ENCODE measurements at regions not wholly inside any gene's neighbourhood (a gene's known extent, or its start where the extent isn't known, plus 50 kb on each side); places are given as distances from the start of the nearest gene placed in this dataset.
"Not testable (repeated sequence)": the region's sequence is repeated elsewhere in the genome, so short reads cannot be mapped to it uniquely, and the experiment has no call there.

DNA sequence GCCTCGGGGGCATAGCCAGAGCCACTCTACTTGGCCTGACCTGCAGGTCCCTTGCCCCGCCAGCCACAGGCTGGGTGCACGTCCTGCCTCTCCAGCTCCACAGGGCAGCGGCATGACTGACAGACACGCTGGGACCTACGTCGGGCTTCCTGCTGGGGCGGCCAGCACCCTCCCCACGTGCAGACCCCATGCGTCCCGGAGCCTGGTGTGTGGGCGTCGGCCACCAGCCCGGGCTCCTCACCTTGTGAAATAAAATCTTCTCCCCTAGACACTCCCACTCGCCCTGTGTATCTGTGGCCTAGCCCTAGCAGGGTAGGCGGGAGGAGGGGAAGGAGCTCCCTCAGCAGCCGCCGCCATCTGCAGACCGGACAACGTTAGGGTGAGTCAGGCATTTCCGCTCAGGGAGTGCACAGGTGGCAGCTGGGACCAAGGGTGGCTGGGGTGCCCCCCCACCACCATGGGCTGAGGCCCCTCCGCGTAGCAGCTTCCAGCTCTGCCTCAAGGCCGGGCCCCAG lies 119.5 kb downstream of the IGLL1 start:
- DNase-seq (ENCODE audit: low spot score), result not testable (repeated sequence)

DNA sequence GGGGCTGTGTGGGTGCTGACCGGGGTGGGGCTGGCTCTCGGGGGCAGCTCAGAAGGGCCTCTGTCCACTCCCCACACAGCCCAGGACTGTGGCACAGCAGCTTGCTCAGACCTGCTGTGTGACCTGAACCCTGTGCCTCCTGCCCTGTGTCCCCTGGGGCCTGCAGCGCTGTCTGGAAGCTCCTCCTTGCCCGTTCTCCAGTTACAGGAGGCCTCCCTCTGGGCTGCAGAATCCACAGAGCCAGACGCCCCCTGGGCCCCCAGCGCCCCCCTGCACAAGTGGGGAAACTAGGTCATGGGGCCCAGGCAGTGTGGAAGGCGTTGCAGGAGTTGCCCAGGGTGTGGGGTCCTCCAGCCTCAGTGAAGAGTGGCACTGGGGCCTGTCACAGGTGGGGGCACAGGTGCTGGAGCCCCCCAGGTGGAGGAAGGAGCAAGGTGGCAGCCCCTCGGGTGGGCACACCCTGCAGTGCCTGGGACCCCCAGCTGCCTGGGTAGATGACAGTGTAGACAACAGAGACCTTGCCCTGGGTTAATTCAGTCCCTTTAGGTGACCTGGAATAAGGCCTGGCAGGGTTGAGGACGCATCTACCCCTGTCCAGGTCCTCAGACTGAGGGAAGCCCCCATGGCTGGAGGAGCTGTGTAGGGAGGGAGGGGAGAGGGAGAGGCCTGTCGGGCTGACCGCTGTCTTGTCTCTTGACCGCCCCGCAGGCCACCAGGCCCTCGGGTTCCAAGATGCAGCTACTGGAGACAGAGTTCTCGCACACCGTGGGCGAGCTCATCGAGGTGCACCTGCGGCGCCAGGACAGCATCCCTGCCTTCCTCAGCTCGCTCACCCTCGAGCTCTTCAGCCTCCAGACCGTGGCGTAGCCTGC lies 120.2 kb downstream of the IGLL1 start:
- not testable (repeated sequence) for DNase-seq (ENCODE audit: low spot score)

DNA sequence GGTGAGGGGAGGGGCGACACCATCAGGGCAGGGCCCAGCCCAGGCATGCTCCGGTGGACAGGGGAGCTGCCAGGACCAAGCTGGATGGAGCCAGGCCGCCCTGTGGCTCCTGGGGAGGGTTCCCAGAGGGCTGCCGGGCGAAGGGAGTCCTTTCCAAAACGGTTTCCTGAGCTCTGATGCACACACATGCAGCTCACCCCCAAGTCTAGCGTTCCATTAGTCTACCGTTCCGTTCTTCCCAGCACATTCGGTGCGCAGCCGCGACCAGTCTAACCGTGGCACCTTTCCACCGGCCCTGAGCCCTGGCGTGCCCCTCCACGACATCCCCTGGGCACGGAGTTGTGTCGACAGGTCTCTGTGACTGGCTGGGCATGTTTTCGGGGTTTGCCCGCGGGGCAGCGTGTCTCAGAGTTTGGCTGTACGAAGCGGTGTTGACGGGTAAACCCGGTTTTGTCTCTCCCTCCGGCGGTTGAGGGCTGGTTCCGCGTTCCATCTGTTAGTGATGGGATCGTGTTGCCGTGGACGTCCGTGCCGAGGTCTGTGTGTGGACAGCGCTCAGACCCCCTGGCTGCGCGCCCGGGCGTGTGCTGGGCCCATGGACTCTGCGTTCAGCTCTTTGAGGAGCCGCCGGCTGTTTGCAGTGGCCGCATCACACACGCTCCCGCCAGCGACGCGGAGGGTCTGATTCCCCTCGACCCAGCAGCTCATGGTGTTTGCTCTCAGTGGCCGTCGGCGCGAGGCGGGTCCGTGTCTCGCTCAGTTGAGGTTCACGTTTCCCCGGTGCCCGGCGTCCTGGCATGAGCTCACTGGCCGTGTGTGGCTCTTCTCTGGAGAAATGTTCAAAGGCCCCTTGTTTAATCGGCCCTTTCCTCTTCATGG lies 121.2 kb downstream of the IGLL1 start:
- no peak for DNase-seq (ENCODE audit: low spot score)

DNA sequence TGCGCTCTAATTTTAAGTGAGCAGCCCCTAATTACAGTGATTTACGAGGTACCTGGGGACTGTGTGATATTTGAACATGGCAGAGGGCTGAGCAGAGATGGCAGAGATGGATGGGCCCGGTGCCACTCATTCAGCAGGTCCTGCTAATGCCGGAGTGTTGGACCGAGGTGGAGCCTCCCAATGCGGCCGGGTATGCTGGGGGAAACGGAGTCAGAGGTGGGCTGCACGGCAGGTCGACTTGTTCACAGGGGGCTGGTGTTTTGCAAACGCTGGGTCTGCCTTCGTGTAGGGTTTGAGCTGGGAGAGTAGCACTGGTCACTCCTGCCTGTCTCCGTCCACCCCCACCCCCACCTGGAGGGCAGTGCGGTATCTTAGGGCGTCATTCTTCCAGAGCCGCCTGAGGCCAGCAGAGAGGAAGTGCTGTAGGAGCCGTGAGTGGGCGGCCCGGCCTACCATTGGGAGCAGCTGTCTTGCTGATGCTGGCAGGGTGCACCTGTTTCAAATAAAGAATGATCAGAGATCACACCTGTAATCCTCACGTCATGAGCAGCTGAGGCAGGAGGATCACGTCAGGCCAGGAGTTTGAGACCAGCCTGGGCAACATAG lies 122.6 kb downstream of the IGLL1 start:
- no peak for DNase-seq (ENCODE audit: low spot score)

DNA sequence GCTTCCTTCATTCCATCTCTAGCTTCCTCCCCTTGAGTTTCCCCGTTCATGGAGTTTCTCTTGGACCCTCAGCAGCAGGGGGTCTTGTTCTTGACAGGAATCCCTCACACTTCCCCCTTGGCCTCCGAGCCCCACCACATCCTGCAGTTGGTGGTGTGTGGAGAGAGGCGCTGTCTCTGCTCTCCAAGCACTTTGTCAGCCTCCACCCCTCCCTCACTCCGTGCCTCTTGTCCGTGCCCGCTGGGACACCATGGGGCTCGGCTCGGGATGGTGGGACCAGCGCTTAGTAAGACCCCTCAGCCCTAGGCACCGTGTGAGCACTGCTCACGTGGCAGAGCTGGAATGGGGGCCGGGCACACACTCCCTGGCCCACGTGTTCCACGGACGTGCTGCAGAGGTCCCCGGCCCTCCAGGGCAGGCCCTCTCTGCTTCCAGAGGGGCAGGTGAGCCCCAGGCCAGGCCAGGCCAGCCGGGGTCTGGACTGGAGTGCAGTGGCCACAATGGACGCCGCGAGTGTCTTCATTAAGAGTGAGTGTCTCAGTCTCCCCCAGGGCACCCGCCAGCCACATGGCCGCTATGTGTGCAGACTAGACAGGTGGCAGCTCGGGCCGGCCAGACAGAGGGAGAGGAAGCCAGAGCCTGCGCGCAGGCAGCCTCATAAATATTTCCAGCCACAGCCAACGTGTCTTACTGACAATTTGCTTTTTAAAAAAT lies 123.3 kb downstream of the IGLL1 start:
- not testable (repeated sequence) for DNase-seq (ENCODE audit: low spot score)

DNA sequence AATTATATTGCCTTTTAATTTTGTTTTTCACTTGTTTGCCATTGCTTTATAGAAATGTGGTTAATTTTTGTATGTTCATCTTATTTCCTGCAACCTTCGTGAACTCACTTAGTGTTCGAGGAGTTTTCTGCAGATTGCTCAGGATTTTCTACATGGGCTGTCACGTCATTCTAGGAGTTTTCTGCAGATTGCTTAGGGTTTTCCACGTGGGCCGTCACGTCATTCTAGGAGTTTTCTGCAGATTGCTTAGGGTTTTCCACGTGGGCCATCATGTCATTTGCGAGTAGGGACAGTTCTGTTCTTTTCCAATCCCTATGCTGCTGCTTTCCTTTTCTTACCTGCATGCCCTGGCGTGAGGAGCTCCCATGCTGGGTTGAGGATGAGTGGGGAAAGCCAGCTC lies 125.7 kb downstream of the IGLL1 start:
- DNase-seq (ENCODE audit: low spot score), result not testable (repeated sequence)

DNA sequence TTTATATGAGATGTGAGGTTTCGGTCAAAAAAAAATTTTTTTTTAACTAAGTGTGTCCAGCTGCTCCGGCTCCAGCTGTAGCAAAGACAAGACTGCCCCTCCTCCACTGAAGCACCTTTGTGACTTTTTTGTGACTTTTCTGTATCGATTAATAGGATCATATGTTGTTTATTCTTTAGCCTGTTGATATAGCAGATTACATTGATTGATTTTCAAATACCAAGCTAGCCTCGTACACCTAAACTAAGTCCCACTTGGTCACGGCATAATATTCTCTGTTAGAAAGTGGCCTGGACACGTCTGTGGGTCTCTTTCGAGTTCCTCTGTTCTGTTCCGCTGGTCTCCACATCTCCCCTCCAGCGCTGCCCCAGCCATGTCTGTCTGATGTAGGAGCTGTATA lies 126.8 kb downstream of the IGLL1 start:
- no peak for DNase-seq (ENCODE audit: low spot score)

DNA sequence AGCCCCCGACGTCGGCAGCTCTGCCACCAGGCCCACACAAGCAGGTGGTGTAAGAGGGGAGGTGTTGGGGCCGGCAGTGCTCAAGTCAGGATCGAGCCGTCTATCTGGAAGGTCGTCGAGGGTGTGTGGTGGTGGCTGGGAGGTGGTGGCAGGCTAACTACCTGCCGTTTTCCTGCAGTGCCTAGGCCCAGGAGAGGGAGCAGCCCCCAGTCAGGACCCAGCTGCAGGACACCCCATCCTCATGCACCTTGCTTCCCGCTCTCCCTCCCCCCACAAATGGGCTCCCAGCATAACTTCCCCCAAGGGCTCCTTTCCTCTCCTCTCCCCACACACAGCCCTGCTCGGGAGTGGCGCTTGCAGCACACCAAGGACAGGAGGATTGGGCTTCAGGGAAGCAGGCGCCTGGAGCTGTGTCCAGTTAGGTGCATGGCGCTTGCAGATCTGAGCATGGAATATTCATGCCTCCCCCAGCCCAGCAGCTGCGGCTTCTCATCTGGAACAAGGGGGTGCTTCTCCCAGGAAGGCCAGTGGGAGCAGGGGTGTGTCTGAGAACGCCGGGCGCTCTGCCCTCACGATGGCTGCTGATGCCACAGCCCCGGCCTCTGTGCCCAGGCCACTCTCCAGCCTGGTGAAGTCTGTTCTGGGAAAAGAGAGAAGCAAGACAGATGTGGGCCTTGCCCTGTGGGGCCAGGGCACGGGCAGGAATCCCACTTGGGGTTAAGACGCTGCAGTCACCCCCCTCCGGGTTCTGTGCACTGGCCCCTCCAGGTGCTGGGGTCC lies 127.7 kb downstream of the IGLL1 start:
- no peak for DNase-seq (ENCODE audit: low spot score)

DNA sequence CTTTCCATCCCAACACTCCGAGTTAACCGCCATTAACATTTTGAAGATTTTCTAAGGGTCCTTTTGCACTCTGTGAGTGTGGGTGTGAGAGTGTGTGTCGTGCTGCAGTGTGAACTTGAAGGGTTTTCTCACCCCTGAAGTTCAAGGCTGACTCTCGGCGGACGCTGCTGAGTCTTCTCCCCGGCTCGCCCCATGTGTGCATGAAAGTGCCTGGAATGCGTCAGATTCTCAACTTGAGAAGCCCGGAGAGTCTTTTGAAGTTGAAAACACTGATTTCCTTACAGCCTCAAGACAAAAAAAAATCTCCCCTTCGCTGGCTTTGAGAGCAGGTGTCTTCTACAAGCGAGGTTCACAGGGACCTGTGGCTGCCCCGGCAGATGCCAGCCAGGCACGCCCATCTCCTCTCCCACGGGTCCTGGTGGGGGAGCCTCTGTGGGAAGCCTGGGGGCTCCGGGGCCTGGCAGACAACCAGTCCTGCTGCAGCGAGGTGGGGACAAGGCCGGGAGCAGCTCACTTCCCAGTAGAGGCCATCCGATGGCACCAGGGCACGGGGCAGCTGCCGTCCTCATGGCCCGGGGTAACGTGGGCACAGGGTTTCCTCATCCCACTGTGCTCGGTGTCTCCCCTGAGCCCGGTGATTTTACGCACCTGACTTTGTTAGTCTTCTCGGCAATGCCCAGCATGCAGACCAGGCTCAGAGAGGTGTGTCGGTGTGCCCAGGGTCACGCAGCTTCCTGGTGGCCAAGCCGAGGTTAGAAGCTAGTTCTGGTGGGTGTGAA lies 128.4 kb downstream of the IGLL1 start:
- not testable (repeated sequence) for DNase-seq (ENCODE audit: low spot score)

DNA sequence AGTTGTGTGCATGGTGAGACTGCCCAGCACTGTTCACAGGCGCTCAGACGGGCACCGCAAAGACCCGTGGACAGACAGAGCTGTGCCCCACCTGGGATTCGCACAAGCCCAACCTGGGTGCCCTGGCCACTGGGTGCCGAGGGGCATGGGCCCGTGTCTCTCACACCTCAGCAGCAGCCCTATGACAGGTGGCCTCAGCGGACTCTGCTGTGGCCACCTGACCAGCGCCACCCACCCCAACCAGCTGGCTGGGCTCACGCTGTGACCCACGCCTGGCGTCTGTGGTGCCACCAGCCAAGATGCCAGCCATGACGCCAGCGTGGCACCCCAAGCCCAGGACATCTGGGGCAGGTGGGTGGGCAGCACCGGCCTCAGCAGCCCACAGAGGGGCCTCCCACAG lies 129.3 kb downstream of the IGLL1 start:
- not testable (repeated sequence) for DNase-seq (ENCODE audit: low spot score)

DNA sequence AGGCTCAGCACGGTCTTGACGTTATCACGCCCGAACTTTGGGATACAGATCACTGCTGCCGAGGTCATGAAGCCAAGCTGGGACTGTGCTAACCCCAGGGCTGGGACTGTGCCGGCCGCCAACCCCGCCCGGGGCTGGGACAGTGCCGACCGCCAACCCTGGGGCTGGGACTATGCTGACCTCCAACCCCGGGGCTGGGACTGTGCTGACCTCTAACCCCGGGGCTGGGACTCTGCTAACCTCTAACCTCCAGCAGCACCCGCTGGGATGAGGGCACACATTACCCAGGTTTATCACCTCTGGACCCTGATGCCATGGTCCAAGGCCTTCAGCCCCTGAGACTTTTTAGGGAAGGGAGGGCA lies 129.7 kb downstream of the IGLL1 start:
- DNase-seq (ENCODE audit: low spot score), result no peak

DNA sequence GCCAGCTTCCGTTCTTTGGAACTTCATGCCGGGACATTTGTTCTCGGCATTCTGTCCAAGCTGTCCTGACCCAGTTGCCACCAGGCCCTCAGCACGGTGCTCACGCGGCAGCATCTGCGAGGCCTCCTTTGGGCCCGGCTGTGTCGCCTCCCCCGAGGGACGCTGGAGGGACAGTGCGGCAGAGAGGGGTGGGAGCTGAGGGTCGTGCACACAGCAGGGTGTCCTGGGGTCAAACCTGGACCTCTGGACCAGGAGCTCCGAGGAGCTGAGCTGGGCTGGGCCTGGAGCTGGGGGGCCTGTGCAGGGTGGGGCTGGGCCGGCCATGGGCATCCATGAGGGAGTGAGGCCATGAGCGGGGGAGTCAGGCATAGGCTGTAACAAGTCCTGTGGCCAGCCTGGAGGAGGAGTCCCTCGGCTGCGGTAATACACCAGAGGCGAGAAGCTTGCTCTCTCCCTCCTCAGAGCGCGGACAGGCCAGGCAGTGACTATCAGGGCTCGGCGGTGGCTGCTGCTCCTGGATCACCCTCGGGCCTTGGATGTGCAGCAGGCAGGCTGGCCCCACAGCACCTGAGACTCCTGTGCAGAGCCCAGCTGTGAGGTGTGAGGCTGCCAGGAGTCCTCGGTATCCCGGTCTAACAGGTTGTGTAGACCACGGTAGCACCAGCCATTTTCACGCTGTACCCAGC lies 130.2 kb downstream of the IGLL1 start:
- DNase-seq (ENCODE audit: low spot score), result not testable (repeated sequence)

DNA sequence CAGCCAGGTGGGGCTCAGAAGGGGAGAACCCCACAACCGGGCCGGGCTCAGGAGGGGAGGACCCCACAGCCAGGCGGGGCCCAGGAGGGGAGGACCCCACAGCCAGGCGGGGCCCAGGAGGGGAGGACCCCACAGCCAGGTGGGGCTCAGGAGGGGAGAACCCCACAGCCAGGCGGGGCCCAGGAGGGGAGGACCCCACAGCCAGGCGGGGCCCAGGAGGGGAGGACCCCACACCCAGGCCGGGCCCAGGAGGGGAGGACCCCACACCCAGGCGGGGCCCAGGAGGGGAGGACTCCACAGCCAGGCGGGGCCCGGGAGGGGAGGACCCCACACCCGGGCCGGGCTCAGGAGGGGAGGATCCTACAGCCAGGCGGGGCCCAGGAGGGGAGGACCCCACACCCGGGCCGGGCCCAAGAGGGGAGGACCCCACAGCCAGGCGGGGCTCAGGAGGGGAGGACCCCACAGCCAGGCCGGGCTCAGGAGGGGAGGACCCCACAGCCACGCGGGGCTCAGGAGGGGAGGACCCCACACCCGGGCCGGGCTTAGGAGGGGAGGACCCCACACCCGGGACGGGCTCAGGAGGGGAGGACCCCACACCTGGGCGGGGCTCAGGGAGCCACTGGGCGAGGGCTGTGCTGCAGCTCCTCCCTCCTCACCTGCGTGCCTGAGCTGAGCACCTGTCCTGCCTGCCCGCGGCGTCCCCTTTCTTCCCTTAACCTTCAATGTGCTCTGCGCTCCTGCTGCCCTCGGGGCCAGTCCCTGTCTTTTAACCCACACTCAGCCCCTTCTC lies 131.4 kb downstream of the IGLL1 start:
- DNase-seq (ENCODE audit: low spot score), result not testable (repeated sequence)

DNA sequence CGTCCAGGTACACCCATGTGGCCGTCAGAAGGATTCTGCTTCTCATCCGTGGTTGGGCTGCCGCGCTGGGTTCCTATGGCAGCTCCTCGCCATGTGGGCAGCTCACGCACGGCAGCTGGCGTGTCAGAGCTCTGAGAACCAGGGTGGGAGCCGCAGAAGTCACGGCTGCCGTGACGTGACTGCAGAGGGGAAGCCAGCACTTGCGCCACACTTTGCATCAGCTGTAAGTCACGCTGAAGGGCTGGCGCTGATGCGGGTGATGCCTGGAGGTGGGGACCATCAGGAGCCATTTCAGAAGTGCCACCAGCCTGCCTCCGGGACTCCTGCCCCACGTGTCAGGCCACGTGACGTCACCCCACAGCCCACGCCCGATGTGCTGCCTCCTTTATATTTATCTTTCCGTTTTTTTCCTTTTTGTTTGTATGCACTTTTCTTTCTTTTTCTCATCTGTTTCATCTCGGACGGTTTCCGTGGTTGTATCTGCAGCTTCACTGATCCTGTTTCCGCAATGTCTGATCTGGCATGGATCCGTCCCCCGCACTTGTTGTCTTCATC lies 133.2 kb downstream of the IGLL1 start:
- no peak for DNase-seq (ENCODE audit: low spot score)

DNA sequence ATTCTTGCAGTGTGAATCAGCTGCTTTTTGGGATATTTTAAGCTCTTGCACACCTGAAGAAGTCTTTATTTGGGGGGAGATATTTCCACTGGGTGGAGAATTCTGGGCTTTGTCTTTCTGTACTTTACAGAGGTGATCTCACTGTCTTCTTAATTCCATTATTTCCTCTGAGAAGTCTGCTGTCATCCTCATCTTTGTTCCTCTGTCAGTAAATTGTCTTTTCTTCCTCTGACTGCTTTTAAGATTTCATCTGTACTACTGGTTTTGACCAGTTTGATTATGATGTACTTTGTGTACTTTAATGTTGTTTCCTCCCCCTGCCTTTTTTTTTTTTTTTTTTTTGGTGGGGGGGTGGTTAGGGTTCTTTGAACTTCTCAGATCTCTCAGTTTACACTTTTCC lies 133.9 kb downstream of the IGLL1 start:
- DNase-seq (ENCODE audit: low spot score), result not testable (repeated sequence)

DNA sequence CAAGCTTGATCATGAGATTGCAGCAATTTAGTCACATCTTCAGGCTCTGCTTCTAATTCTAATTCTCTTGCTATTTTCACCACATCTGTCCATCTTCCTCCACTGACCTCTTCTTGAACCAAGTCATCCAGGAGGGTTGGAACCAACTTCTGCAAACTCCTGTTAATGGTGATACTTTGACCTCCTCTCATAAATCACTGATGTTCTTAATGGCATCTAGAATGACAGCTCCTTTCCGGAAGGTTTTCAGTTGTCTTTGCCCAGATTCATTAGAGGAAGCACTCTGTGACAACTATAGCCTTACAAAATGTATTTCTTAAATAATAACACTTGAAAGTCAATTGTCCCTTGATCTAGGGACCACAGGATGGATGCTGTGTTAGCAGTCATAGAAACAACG lies 136.2 kb downstream of the IGLL1 start:
- not testable (repeated sequence) for DNase-seq (ENCODE audit: low spot score)

DNA sequence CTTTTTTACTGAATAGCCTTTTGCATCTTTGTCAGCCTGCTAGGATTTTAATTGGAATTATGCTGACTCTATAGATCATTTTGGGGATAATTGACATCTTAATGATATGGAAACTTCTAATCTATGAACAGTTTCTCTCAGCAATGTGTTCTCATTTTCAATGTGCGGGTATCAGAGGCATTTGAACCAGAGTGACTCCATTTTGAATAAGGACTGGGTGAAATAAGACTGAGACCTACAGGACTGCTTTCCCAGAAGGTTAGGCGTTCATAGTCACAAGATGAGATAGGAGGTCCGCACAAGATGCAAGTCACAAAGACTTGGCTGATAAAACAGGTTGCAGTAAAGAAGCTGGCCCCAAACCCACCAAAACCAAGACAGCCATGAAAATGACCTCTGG lies 140.5 kb downstream of the IGLL1 start:
- not testable (repeated sequence) for DNase-seq (ENCODE audit: low spot score)

DNA sequence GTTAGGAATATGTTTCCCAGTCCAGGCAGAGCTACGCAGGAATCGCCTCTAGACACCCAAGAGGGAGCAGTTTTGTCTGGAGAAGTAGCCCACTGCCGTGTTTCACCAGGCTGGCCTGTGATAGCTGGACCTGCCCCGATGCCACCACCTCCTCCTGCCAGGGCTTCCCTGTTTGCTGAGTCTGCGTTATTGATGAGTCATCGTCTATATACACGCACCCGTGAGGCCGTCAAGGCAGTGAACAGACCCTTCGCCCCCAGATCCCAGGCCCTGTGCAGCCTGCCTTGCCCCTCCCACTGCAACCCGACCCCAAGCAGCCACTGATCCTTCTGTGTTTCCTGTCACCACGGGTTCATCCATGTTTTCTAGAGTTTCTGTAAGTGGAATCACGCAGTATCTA lies 141.9 kb downstream of the IGLL1 start:
- DNase-seq (ENCODE audit: low spot score), result no peak
